Neural progenitor cell (in vitro differentiated cells): ENCODE measurements at regions not wholly inside any gene's neighbourhood (a gene's known extent, or its start where the extent isn't known, plus 50 kb on each side); places are given as distances from the start of the nearest gene placed in this dataset.

Experiments used
- DNase-seq: peaks from one replicate; pipeline ENCODE4 v3.0.0-alpha.2; 2016; ENCODE audit warnings: low spot score
- H2AFZ ChIP-seq: fragments of 200-600 bp; sonication (generic); replicated peaks from 2 replicates; pipeline ENCODE4 v1.6.1; 2016; ENCODE audit warnings: antibody characterized with exemption
- H3F3A ChIP-seq: fragments of 200-600 bp; sonication (generic); 2 replicates; pipeline ENCODE4 v1.6.1; 2016; ENCODE audit warnings: antibody characterized with exemption, low read depth
- H3K27ac ChIP-seq: fragments of 200-600 bp; sonication (generic); 2 replicates; pipeline ENCODE4 v1.5.1; 2016; ENCODE audit warnings: mild to moderate bottlenecking
- H3K27me3 ChIP-seq: fragments of 200-600 bp; sonication (generic); 2 replicates; pipeline ENCODE4 v1.6.1; 2016; ENCODE audit warnings: mild to moderate bottlenecking, moderate library complexity
- H3K36me3 ChIP-seq: fragments of 200-600 bp; sonication (generic); 2 replicates; pipeline ENCODE4 v1.5.1; 2016
- H3K4me1 ChIP-seq: fragments of 200-600 bp; sonication (generic); 2 replicates; pipeline ENCODE4 v1.6.1; 2016; ENCODE audit warnings: mixed run types
- H3K4me2 ChIP-seq: fragments of 200-600 bp; sonication (generic); 2 replicates; pipeline ENCODE4 v1.6.1; 2016
- H3K4me3 ChIP-seq: fragments of 200-600 bp; sonication (generic); 2 replicates; pipeline ENCODE4 v1.5.1; 2016
- H3K79me2 ChIP-seq: fragments of 200-600 bp; sonication (generic); 2 replicates; pipeline ENCODE4 v1.6.1; 2016; ENCODE audit warnings: low read depth
- H3K9ac ChIP-seq: fragments of 200-600 bp; sonication (generic); 2 replicates; pipeline ENCODE4 v1.6.1; 2016
- H3K9me3 ChIP-seq: fragments of 200-600 bp; sonication (generic); 2 replicates; pipeline ENCODE4 v1.5.1; 2016; ENCODE audit warnings: low read depth
- H4K20me1 ChIP-seq: fragments of 200-600 bp; sonication (generic); 2 replicates; pipeline ENCODE4 v1.6.1; 2016; ENCODE audit warnings: low read depth
- H3K27ac Mint-ChIP-seq: 3 replicates; pipeline ENCODE4 v1.8.0; 2021; ENCODE audit warnings: mixed read lengths
- H3K27me3 Mint-ChIP-seq: 2 replicates; pipeline ENCODE4 v1.8.0; 2022; ENCODE audit warnings: low read depth, mild to moderate bottlenecking, inconsistent platforms, moderate library complexity, mixed read lengths; ENCODE audit not compliant: insufficient read depth
- H3K36me3 Mint-ChIP-seq: 3 replicates; pipeline ENCODE4 v1.8.0; 2021; ENCODE audit warnings: mixed read lengths
- H3K4me1 Mint-ChIP-seq: 3 replicates; pipeline ENCODE4 v1.8.0; 2021; ENCODE audit warnings: mixed read lengths
- H3K4me3 Mint-ChIP-seq: 3 replicates; pipeline ENCODE4 v1.8.0; 2021; ENCODE audit warnings: mild to moderate bottlenecking, moderate library complexity, mixed read lengths
- H3K9me3 Mint-ChIP-seq: 3 replicates; pipeline ENCODE4 v1.8.0; 2020; ENCODE audit warnings: mixed read lengths
- CTCF ChIP-seq: fragments of 200-600 bp; sonication (generic); IDR thresholded peaks from 2 replicates; pipeline ENCODE4 v1.5.1; 2017; ENCODE audit warnings: antibody characterized with exemption, mild to moderate bottlenecking
- EZH2 ChIP-seq: fragments of 200-600 bp; sonication (generic); IDR thresholded peaks from 2 replicates; pipeline ENCODE4 v1.6.1; 2017; ENCODE audit warnings: antibody characterized with exemption, mild to moderate bottlenecking, moderate library complexity
- EZH2phosphoT487 ChIP-seq: fragments of 200-600 bp; sonication (generic); IDR thresholded peaks from 2 replicates; pipeline ENCODE4 v1.6.1; 2017; ENCODE audit warnings: antibody characterized with exemption

DNA sequence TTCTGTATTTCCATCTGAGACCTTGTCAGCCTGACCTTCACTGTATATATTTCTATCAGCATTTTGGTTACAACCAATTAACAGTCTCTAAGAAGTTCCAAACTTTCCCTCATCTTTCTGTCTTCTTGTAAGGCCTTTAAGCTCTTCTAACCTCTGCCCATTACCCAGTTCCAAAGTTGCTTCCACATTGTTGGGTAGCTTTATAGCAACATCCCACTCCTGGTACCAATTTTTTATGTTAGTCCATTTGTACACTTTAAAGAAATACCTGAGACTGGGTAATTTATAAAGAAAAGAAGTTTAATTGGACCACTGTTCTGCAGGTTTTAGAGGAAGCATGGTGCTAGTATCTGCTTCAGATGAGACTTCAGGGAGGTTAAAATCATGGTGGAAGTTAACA lies 1979.7 kb upstream of the RAG2 start:
- H3K9ac ChIP-seq = no peak overlapping the region
- H3K9me3 Mint-ChIP-seq = peaks cover 15% of the 10 kb centered on the region
- no peaks in the 10 kb centered on the region for H4K20me1 ChIP-seq
- no peaks in the 10 kb centered on the region for H3F3A ChIP-seq
- peaks cover 3% of the 10 kb centered on the region for H3K27me3 Mint-ChIP-seq
- no peak overlapping the region for H3K27ac ChIP-seq
- H3K4me3 Mint-ChIP-seq = no peak overlapping the region
- H3K4me2 ChIP-seq = no peak overlapping the region
- no peak overlapping the region for H3K4me3 ChIP-seq
- TF ChIP-seq EZH2 (no peak), EZH2phosphoT487 (no peak), CTCF (no peak)
- no peak overlapping the region for H3K27ac Mint-ChIP-seq
- no peak overlapping the region for H2AFZ ChIP-seq
- H3K79me2 ChIP-seq = no peaks in the 10 kb centered on the region
- no peaks in the 10 kb centered on the region for H3K9me3 ChIP-seq
- no peaks in the 10 kb centered on the region for H3K4me1 ChIP-seq
- no peaks in the 10 kb centered on the region for H3K36me3 ChIP-seq
- no peaks in the 10 kb centered on the region for H3K4me1 Mint-ChIP-seq
- no peaks in the 10 kb centered on the region for H3K27me3 ChIP-seq
- no peak for DNase-seq
- peaks cover 3% of the 10 kb centered on the region for H3K36me3 Mint-ChIP-seq

DNA sequence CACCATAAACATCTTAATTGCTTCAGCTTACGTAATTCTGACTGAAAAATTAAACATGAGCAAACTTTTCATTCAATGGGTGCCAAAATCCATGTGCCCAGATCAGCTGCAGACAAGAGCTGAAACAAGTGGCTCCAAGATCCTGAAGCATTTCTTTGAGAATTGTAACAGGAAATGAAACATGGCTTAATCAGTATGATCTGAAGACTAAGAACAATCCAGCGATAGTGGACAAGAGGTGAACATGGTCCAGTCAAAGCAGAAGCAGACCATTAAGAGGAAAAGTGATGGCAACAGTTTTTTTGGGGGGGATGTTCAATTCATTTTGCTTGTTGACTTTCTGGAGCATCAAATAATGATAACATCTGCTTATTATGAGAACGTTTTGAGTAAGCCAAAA lies 1964.5 kb upstream of the RAG2 start:
- Histone ChIP-seq H3K9ac (no peak overlapping the region), H3K27ac (no peak overlapping the region), H3K4me3 (no peak overlapping the region), H3K4me2 (no peak overlapping the region), H4K20me1 (no peaks in the 10 kb centered on the region), H3K79me2 (no peaks in the 10 kb centered on the region), H3K4me1 (no peaks in the 10 kb centered on the region), H2AFZ (no peak overlapping the region), H3K36me3 (no peaks in the 10 kb centered on the region), H3K27me3 (no peaks in the 10 kb centered on the region), H3F3A (no peaks in the 10 kb centered on the region), H3K9me3 (no peaks in the 10 kb centered on the region)
- Mint-ChIP-seq H3K4me3 (no peak overlapping the region), H3K4me1 (no peaks in the 10 kb centered on the region), H3K9me3 (no peaks in the 10 kb centered on the region), H3K36me3 (no peaks in the 10 kb centered on the region), H3K27me3 (no peaks in the 10 kb centered on the region), H3K27ac (no peak overlapping the region)
- TF ChIP-seq EZH2phosphoT487 = no peak
- no peak for TF ChIP-seq CTCF
- no peak for TF ChIP-seq EZH2
- no peak for DNase-seq

- no peaks in the 10 kb centered on the region for H3K9me3 ChIP-seq
- TF ChIP-seq EZH2 = no peak
- no peak for TF ChIP-seq EZH2phosphoT487
- no peak for TF ChIP-seq CTCF
- Mint-ChIP-seq H3K4me1 (no peaks in the 10 kb centered on the region), H3K27ac (no peak overlapping the region), H3K27me3 (no peaks in the 10 kb centered on the region), H3K36me3 (no peaks in the 10 kb centered on the region), H3K9me3 (no peaks in the 10 kb centered on the region), H3K4me3 (no peak overlapping the region)
- no peaks in the 10 kb centered on the region for H3K4me1 ChIP-seq
- H3K36me3 ChIP-seq = no peaks in the 10 kb centered on the region
- H3K27me3 ChIP-seq = no peaks in the 10 kb centered on the region
- no peak overlapping the region for H3K9ac ChIP-seq
- no peaks in the 10 kb centered on the region for H4K20me1 ChIP-seq
- H2AFZ ChIP-seq = no peak overlapping the region
- DNase-seq = no peak
- H3K4me2 ChIP-seq = no peak overlapping the region
- H3K4me3 ChIP-seq = no peak overlapping the region
- no peak overlapping the region for H3K27ac ChIP-seq
- no peaks in the 10 kb centered on the region for H3K79me2 ChIP-seq
- no peaks in the 10 kb centered on the region for H3F3A ChIP-seq
Measured at GRCh38 chr11:38553148-38553547, 1955.1 kb upstream of the RAG2 start.

DNA sequence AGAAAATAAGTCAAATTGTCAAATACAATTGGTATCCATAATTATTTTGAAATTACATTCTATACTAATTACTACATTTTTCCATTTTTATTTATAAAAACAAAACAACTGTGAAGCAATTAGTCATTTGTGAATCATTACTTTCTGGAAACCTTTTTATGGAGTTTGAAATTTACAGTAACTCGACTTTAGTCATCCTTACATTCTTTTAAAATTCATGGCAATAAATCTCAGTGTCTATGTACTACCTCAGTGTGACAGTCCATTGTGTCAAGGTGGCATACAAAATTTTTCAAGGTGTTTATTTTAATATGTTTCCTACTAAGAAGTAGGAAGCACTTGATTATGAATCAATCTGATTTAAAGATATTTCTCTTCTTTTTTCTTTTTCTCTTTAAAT lies 1949.4 kb upstream of the RAG2 start:
- no peak overlapping the region for H3K27ac Mint-ChIP-seq
- no peak for TF ChIP-seq EZH2phosphoT487
- no peak for TF ChIP-seq CTCF
- no peak for TF ChIP-seq EZH2
- Histone ChIP-seq H3K4me1 (no peaks in the 10 kb centered on the region), H3K27ac (no peak overlapping the region), H3K27me3 (no peaks in the 10 kb centered on the region), H3K9ac (no peak overlapping the region), H4K20me1 (no peaks in the 10 kb centered on the region), H3F3A (no peaks in the 10 kb centered on the region), H3K79me2 (no peaks in the 10 kb centered on the region), H2AFZ (no peak overlapping the region), H3K4me3 (no peak overlapping the region), H3K4me2 (no peak overlapping the region), H3K9me3 (no peaks in the 10 kb centered on the region), H3K36me3 (no peaks in the 10 kb centered on the region)
- DNase-seq = no peak
- H3K9me3 Mint-ChIP-seq = no peaks in the 10 kb centered on the region
- H3K36me3 Mint-ChIP-seq = no peaks in the 10 kb centered on the region
- no peaks in the 10 kb centered on the region for H3K4me1 Mint-ChIP-seq
- H3K27me3 Mint-ChIP-seq = no peaks in the 10 kb centered on the region
- no peak overlapping the region for H3K4me3 Mint-ChIP-seq
